Uterus (tissue), 3 donors: ENCODE measurements at regions not wholly inside any gene's neighbourhood (a gene's known extent, or its start where the extent isn't known, plus 50 kb on each side); places are given as distances from the start of the nearest gene placed in this dataset.
"Not testable (repeated sequence)": the region's sequence is repeated elsewhere in the genome, so short reads cannot be mapped to it uniquely, and the experiment has no call there.

ENCODE experiments used
- DNase-seq, 2 donors: peaks; one replicate each; pipeline ENCODE4 v3.0.0-alpha.2; 2019 to 2020
- H3K27ac ChIP-seq, 2 donors: fragments of 200-600 bp; sonication (generic); 1 replicate in 1 of 2; 2 replicates in 1 of 2; pipeline ENCODE4 v1.5.1; 2016 to 2018
- H3K27me3 ChIP-seq, 2 donors: fragments of 200-600 bp; sonication (generic); one replicate each; pipeline ENCODE4 v1.5.1; 2018 to 2019; ENCODE audit warnings: control low read depth in 1 of 2
- H3K36me3 ChIP-seq, 2 donors: fragments of 200-600 bp; sonication (generic); one replicate each; pipeline ENCODE4 v1.5.1; 2019; ENCODE audit warnings: control low read depth in 1 of 2
- H3K4me1 ChIP-seq, 2 donors: fragments of 200-600 bp; sonication (generic); one replicate each; pipeline ENCODE4 v1.5.1; 2018 to 2019; ENCODE audit warnings: control low read depth in 1 of 2
- H3K4me3 ChIP-seq, 2 donors: fragments of 200-600 bp; sonication (generic); 1 replicate in 1 of 2; 2 replicates in 1 of 2; pipeline ENCODE4 v1.5.1; 2018 to 2019; ENCODE audit warnings: mild to moderate bottlenecking in 1 of 2
- H3K9me3 ChIP-seq, 2 donors: fragments of 200-600 bp; sonication (generic); one replicate each; pipeline ENCODE4 v1.5.1; 2019; ENCODE audit warnings: control low read depth in 1 of 2
- POLR2A ChIP-seq, 2 donors: fragments of 450-650 bp; IDR thresholded peaks; one replicate each; pipeline ENCODE4 v1.6.1; 2016; ENCODE audit warnings: antibody characterized with exemption in 2 of 2, mild to moderate bottlenecking in 1 of 2, moderate library complexity in 1 of 2
- intact Hi-C: fragments of 100-400 bp; cut with DNase I; formaldehyde crosslinking; loops from one replicate; pipeline ENCODE4 v1.15.1; 2023; ENCODE audit warnings: low total_unique reads
- TF ChIP-seq, protein P1 (sequence below), 4 experiments: fragments of 200-600 bp in 2 of 4; fragments of 450-650 bp in 2 of 4; sonication (generic) in 2 of 4; IDR thresholded peaks; one replicate each; pipeline ENCODE4 v1.5.1; 2016 to 2019; ENCODE audit warnings: antibody characterized with exemption in 4 of 4, mild to moderate bottlenecking in 2 of 4, moderate library complexity in 1 of 4
- donor health status: DM: yes; HTN: yes; CAD: no.

- H3K27me3 ChIP-seq: no peaks in the 10 kb centered on the region
- DNase-seq: no peak
- H3K27ac ChIP-seq: no peak overlapping the region
- no peaks in the 10 kb centered on the region for H3K9me3 ChIP-seq
- H3K4me3 ChIP-seq: no peak overlapping the region
- H3K4me1 ChIP-seq: no peaks in the 10 kb centered on the region
- intact Hi-C loops: no loop called here
- no peak for TF ChIP-seq POLR2A (IDR thresholded peaks at IDR 0.05)
- TF ChIP-seq, protein P1, sequence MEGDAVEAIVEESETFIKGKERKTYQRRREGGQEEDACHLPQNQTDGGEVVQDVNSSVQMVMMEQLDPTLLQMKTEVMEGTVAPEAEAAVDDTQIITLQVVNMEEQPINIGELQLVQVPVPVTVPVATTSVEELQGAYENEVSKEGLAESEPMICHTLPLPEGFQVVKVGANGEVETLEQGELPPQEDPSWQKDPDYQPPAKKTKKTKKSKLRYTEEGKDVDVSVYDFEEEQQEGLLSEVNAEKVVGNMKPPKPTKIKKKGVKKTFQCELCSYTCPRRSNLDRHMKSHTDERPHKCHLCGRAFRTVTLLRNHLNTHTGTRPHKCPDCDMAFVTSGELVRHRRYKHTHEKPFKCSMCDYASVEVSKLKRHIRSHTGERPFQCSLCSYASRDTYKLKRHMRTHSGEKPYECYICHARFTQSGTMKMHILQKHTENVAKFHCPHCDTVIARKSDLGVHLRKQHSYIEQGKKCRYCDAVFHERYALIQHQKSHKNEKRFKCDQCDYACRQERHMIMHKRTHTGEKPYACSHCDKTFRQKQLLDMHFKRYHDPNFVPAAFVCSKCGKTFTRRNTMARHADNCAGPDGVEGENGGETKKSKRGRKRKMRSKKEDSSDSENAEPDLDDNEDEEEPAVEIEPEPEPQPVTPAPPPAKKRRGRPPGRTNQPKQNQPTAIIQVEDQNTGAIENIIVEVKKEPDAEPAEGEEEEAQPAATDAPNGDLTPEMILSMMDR (IDR thresholded peaks at IDR 0.05): no peak
- H3K36me3 ChIP-seq: no peaks in the 10 kb centered on the region
These were observed 508.5 kb downstream of the ETNK1 start for GRCh38 chr12:23133471-23133870.

GRCh38 chr12:23139026-23139425 is 514.1 kb downstream of the ETNK1 start:
- H3K27ac ChIP-seq: no peak overlapping the region
- intact Hi-C loops: no loop called here
- no peak overlapping the region for H3K4me3 ChIP-seq
- H3K9me3 ChIP-seq: no peaks in the 10 kb centered on the region
- no peaks in the 10 kb centered on the region for H3K36me3 ChIP-seq
- H3K4me1 ChIP-seq: no peaks in the 10 kb centered on the region
- DNase-seq: no peak
- no peak for TF ChIP-seq POLR2A (IDR thresholded peaks at IDR 0.05)
- no peaks in the 10 kb centered on the region for H3K27me3 ChIP-seq

- no peaks in the 10 kb centered on the region for H3K27me3 ChIP-seq
- intact Hi-C loops: no loop called here
- no peak for DNase-seq
- TF ChIP-seq, protein P1 (IDR thresholded peaks at IDR 0.05): no peak
- no peak for TF ChIP-seq POLR2A (IDR thresholded peaks at IDR 0.05)
- H3K36me3 ChIP-seq: no peaks in the 10 kb centered on the region
- H3K4me1 ChIP-seq: no peaks in the 10 kb centered on the region
- H3K4me3 ChIP-seq: no peak overlapping the region
- no peak overlapping the region for H3K27ac ChIP-seq
- peaks cover 0 to 3% of the 10 kb centered on the region in 2 donors for H3K9me3 ChIP-seq
These were observed 515.7 kb downstream of the ETNK1 start for GRCh38 chr12:23140710-23141109.

DNA sequence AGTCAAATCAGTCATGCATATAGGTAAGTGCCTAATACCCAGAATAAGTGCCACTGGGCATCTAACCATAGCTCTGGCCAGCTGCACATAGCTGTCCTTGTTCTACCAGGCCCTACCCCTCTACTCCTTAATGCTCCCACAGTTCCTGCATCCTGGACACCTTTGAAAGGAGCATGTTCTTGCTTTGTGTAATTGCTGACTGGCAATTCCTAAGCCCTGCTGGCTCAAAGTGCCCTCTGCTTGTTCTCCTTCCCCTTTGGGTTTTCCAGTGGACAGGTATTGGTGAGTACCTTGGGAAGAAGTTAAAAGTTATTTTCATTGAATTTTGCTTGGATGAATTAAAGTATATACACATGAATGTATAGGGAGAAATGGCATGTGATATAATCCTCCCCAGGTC is 516.4 kb downstream of the ETNK1 start:
- intact Hi-C loops: no loop called here

GRCh38 chr12:23146070-23146469 is 521.1 kb downstream of the ETNK1 start:
- H3K4me1 ChIP-seq, H3K27me3 ChIP-seq, H3K4me3 ChIP-seq, DNase-seq, intact Hi-C loops, H3K27ac ChIP-seq, H3K9me3 ChIP-seq, H3K36me3 ChIP-seq: not testable (repeated sequence)

More for the DNA sequence above, 516.4 kb downstream of the ETNK1 start:
- Histone ChIP-seq H3K4me1 (no peaks in the 10 kb centered on the region), H3K9me3 (peaks cover 0 to 3% of the 10 kb centered on the region in 2 donors), H3K27ac (no peak overlapping the region), H3K36me3 (no peaks in the 10 kb centered on the region), H3K4me3 (no peak overlapping the region), H3K27me3 (no peaks in the 10 kb centered on the region)
- TF ChIP-seq, protein P1 (IDR thresholded peaks at IDR 0.05): no peak
- no peak for TF ChIP-seq POLR2A (IDR thresholded peaks at IDR 0.05)
- DNase-seq: no peak

DNA sequence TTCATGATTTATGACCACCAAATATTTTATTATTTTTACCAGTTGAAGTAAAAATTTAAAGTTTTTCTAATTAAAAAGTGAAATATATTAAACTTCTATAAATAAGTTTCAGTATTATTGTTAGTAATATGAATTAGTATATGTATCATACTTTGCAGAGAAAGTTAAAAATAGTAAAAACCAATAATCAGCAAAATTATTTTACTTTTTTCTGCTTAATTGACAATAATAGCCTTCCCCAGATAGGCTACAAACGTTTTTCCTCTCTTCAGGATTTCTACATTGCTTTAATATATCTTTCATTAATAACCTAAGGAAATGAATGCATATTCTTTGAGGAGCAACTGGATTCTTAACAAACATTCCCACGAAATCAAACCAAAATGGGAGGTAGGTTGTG is 543.5 kb downstream of the ETNK1 start:
- no peak for DNase-seq
- TF ChIP-seq POLR2A (IDR thresholded peaks at IDR 0.05): no peak
- TF ChIP-seq, protein P1 (IDR thresholded peaks at IDR 0.05): no peak
- H3K4me3 ChIP-seq: no peak overlapping the region
- intact Hi-C loops: no loop called here
- H3K27me3 ChIP-seq: no peaks in the 10 kb centered on the region
- no peaks in the 10 kb centered on the region for H3K4me1 ChIP-seq
- H3K27ac ChIP-seq: no peak overlapping the region
- no peaks in the 10 kb centered on the region for H3K9me3 ChIP-seq
- no peaks in the 10 kb centered on the region for H3K36me3 ChIP-seq
